H9 (cell line): ENCODE measurements at regions not wholly inside any gene's neighbourhood (a gene's known extent, or its start where the extent isn't known, plus 50 kb on each side); places are given as distances from the start of the nearest gene placed in this dataset.

Source experiments
- DNase-seq: peaks from one replicate; pipeline ENCODE4 v3.0.0-alpha.2; 2017
- H2AFZ ChIP-seq: one replicate; pipeline ENCODE4 v1.6.1; 2013; ENCODE audit warnings: mild to moderate bottlenecking, low read length, control low read depth, moderate library complexity
- H2AK5ac ChIP-seq: 2 replicates; pipeline ENCODE4 v1.6.1; 2013; ENCODE audit warnings: low read length, control low read depth, mixed read lengths; ENCODE audit not compliant: insufficient read length
- H2BK120ac ChIP-seq: one replicate; pipeline ENCODE4 v1.6.1; 2013; ENCODE audit warnings: low read depth, mild to moderate bottlenecking, low read length, control low read depth, inconsistent platforms; ENCODE audit not compliant: poor library complexity, severe bottlenecking
- H2BK12ac ChIP-seq: 2 replicates; pipeline ENCODE4 v1.6.1; 2013; ENCODE audit warnings: low read length, control low read depth, mixed read lengths, low read depth; ENCODE audit not compliant: insufficient read length
- H2BK15ac ChIP-seq: 2 replicates; pipeline ENCODE4 v1.6.1; 2013; ENCODE audit warnings: low read depth, low read length, control low read depth
- H2BK20ac ChIP-seq: one replicate; pipeline ENCODE4 v1.6.1; 2013; ENCODE audit warnings: low read depth, mild to moderate bottlenecking, low read length, control low read depth, inconsistent platforms; ENCODE audit not compliant: poor library complexity, severe bottlenecking
- H2BK5ac ChIP-seq: 2 replicates; pipeline ENCODE4 v1.6.1; 2013; ENCODE audit warnings: low read length, control low read depth, mixed read lengths; ENCODE audit not compliant: insufficient read length
- H3K14ac ChIP-seq: 2 replicates; pipeline ENCODE4 v1.6.1; 2013; ENCODE audit warnings: low read length, control low read depth; ENCODE audit not compliant: insufficient read depth
- H3K18ac ChIP-seq: 2 replicates; pipeline ENCODE4 v1.6.1; 2013; ENCODE audit warnings: low read depth, mild to moderate bottlenecking, mixed read lengths, low read length, control low read depth; ENCODE audit not compliant: insufficient read length
- H3K23ac ChIP-seq: 2 replicates; pipeline ENCODE4 v1.6.1; 2013; ENCODE audit warnings: low read length, control low read depth, mixed read lengths, low read depth; ENCODE audit not compliant: insufficient read length
- H3K23me2 ChIP-seq: 2 replicates; pipeline ENCODE4 v1.6.1; 2013; ENCODE audit warnings: low read depth, mild to moderate bottlenecking, mixed read lengths, low read length, control low read depth; ENCODE audit not compliant: insufficient read length, poor library complexity, severe bottlenecking
- H3K27ac ChIP-seq: 2 replicates; pipeline ENCODE4 v1.5.1; 2013; ENCODE audit warnings: low read length, control low read depth, mixed read lengths, low read depth; ENCODE audit not compliant: insufficient read length
- H3K27me3 ChIP-seq: 2 replicates; pipeline ENCODE4 v1.6.1; 2013; ENCODE audit warnings: low read length, control low read depth, inconsistent platforms; ENCODE audit not compliant: insufficient read depth
- H3K4ac ChIP-seq: 2 replicates; pipeline ENCODE4 v1.6.1; 2013; ENCODE audit warnings: low read depth, mild to moderate bottlenecking, control low read depth, inconsistent platforms, low read length, moderate library complexity
- H3K4me1 ChIP-seq: 2 replicates; pipeline ENCODE4 v1.6.1; 2013; ENCODE audit warnings: low read length, control low read depth, inconsistent platforms; ENCODE audit not compliant: insufficient read depth
- H3K4me2 ChIP-seq: 2 replicates; pipeline ENCODE4 v1.6.1; 2013; ENCODE audit warnings: low read length, control low read depth, mixed read lengths; ENCODE audit not compliant: insufficient read length, insufficient read depth
- H3K56ac ChIP-seq: 2 replicates; pipeline ENCODE4 v1.6.1; 2013; ENCODE audit warnings: low read depth, mild to moderate bottlenecking, mixed read lengths, low read length, control low read depth; ENCODE audit not compliant: insufficient read length
- H3K79me1 ChIP-seq: 2 replicates; pipeline ENCODE4 v1.6.1; 2013; ENCODE audit warnings: low read depth, mild to moderate bottlenecking, moderate library complexity, low read length, control low read depth, inconsistent platforms; ENCODE audit not compliant: insufficient read depth, poor library complexity, severe bottlenecking
- H3K79me2 ChIP-seq: 2 replicates; pipeline ENCODE4 v1.6.1; 2013; ENCODE audit warnings: low read length, control low read depth, inconsistent platforms; ENCODE audit not compliant: insufficient read depth
- H3K9ac ChIP-seq: 2 replicates; pipeline ENCODE4 v1.6.1; 2013; ENCODE audit warnings: low read length, control low read depth, mixed read lengths; ENCODE audit not compliant: insufficient read length; ENCODE audit errors: extremely low read depth
- H3K9me3 ChIP-seq: one replicate; pipeline ENCODE4 v1.6.1; 2013; ENCODE audit warnings: low read depth, low read length, inconsistent platforms; ENCODE audit not compliant: control insufficient read depth
- H3T11ph ChIP-seq: one replicate; pipeline ENCODE4 v1.6.1; 2013; ENCODE audit warnings: mild to moderate bottlenecking, low read length, control low read depth, inconsistent platforms
- H4K20me1 ChIP-seq: one replicate; pipeline ENCODE4 v1.6.1; 2013; ENCODE audit not compliant: control insufficient read depth, insufficient read length, insufficient read depth
- H4K5ac ChIP-seq: 2 replicates; pipeline ENCODE4 v1.6.1; 2013; ENCODE audit warnings: low read depth, mild to moderate bottlenecking, mixed read lengths, low read length, control low read depth; ENCODE audit not compliant: insufficient read length
- H4K8ac ChIP-seq: replicated peaks from 2 replicates; pipeline ENCODE4 v1.6.1; 2013; ENCODE audit warnings: low read length, control low read depth, mixed read lengths, low read depth; ENCODE audit not compliant: insufficient read length
- H4K91ac ChIP-seq: 2 replicates; pipeline ENCODE4 v1.6.1; 2013; ENCODE audit warnings: low read depth, mild to moderate bottlenecking, moderate library complexity, mixed read lengths, low read length, control low read depth; ENCODE audit not compliant: insufficient read length
- H3K27ac Mint-ChIP-seq, 3 experiments: 2 replicates in 2 of 3; 3 replicates in 1 of 3; pipeline ENCODE4 v1.8.0; 2020 to 2021; ENCODE audit warnings: mixed read lengths in 3 of 3, mild to moderate bottlenecking in 1 of 3, moderate library complexity in 1 of 3
- H3K27me3 Mint-ChIP-seq: 2 replicates; pipeline ENCODE4 v1.8.0; 2021; ENCODE audit warnings: low read depth, mild to moderate bottlenecking, moderate library complexity, mixed read lengths
- H3K36me3 Mint-ChIP-seq, 3 experiments: 2 replicates in 2 of 3; 3 replicates in 1 of 3; pipeline ENCODE4 v1.8.0; 2020 to 2021; ENCODE audit warnings: low read depth in 3 of 3, mixed read lengths in 3 of 3; ENCODE audit not compliant: insufficient read depth in 1 of 3
- H3K4me1 Mint-ChIP-seq, 2 experiments: 2 replicates each; pipeline ENCODE4 v1.8.0; 2020; ENCODE audit warnings: mixed read lengths in 2 of 2
- H3K4me3 Mint-ChIP-seq, 2 experiments: 2 replicates in 1 of 2; 3 replicates in 1 of 2; pipeline ENCODE4 v1.8.0; 2020 to 2021; ENCODE audit warnings: mild to moderate bottlenecking in 2 of 2, mixed read lengths in 2 of 2, moderate library complexity in 1 of 2
- H3K9me3 Mint-ChIP-seq, 2 experiments: 2 replicates in 1 of 2; 3 replicates in 1 of 2; pipeline ENCODE4 v1.8.0; 2020; ENCODE audit warnings: mild to moderate bottlenecking in 2 of 2, mixed read lengths in 2 of 2, moderate library complexity in 1 of 2
- WGBS: extraction: QIAGEN DNeasy Blood & Tissue Kit; methylation state at CpG from one replicate; pipeline ENCODE4 v1.1.7; 2013; ENCODE audit warnings: missing lambda C conversion rate, low lambda C conversion rate, mixed read lengths; ENCODE audit not compliant: insufficient read length; ENCODE audit errors: extremely low coverage; 5-methylcytosine and 5-hydroxymethylcytosine counted together
- TF ChIP-seq, protein P1 (sequence below): fragments of 200-600 bp; sonication (generic); conservative IDR thresholded peaks from 3 replicates; pipeline ENCODE4 v1.8.0; 2021; ENCODE audit warnings: antibody characterized with exemption, mild to moderate bottlenecking

DNA sequence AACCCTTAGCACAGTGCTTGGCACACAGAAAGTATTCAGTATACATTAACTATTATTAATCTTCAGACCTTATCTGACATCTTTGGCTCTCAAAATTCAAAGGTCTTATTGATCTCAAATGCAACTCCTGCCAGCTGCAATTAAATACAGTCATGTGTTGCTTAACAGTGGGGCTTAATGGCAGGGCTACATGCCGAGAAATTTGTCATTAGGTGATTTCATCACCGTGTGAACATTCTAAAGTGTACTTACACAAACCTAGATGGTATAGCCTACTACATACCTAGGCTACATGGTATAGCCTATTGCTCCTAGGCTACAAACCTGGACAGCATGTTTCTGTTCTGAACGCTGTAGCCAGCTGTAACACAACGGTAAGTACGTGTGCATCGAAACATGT is 156.3 kb upstream of the TMCC3 start:
- H2BK5ac ChIP-seq = no peak overlapping the region
- Mint-ChIP-seq H3K36me3 (peaks cover 0 to 3% (median 3%) of the 10 kb centered on the region in 3 experiments; a peak in 2 of 7 replicates), H3K4me1 (no peaks in the 10 kb centered on the region), H3K4me3 (no peak overlapping the region), H3K27ac (no peak overlapping the region), H3K27me3 (peaks cover 5% of the 10 kb centered on the region), H3K9me3 (peaks cover 7 to 8% of the 10 kb centered on the region in 2 experiments; a peak in 4 of 5 replicates)
- no peak overlapping the region for H4K5ac ChIP-seq
- no peak for DNase-seq
- no peak overlapping the region for H2AFZ ChIP-seq
- no CpG with 5 or more reads among the region's 6 CpGs for WGBS
- H3K23me2 ChIP-seq = no peaks in the 10 kb centered on the region
- H2BK15ac ChIP-seq = no peak overlapping the region
- H3K4me1 ChIP-seq = no peaks in the 10 kb centered on the region
- no peak overlapping the region for H2BK12ac ChIP-seq
- H2BK20ac ChIP-seq = no peak overlapping the region
- H3K9me3 ChIP-seq = no peaks in the 10 kb centered on the region
- no peak overlapping the region for H4K8ac ChIP-seq
- no peak overlapping the region for H3K23ac ChIP-seq
- H3K4ac ChIP-seq = no peak overlapping the region
- H3K9ac ChIP-seq = no peak overlapping the region
- no peak overlapping the region for H3T11ph ChIP-seq
- no peaks in the 10 kb centered on the region for H3K79me2 ChIP-seq
- no peak overlapping the region for H3K4me2 ChIP-seq
- H3K27ac ChIP-seq = no peak overlapping the region
- H4K20me1 ChIP-seq = no peaks in the 10 kb centered on the region
- H2AK5ac ChIP-seq = no peak overlapping the region
- no peak overlapping the region for H3K14ac ChIP-seq
- no peak overlapping the region for H3K18ac ChIP-seq
- H3K56ac ChIP-seq = no peak overlapping the region
- no peak overlapping the region for H2BK120ac ChIP-seq
- TF ChIP-seq, protein P1, sequence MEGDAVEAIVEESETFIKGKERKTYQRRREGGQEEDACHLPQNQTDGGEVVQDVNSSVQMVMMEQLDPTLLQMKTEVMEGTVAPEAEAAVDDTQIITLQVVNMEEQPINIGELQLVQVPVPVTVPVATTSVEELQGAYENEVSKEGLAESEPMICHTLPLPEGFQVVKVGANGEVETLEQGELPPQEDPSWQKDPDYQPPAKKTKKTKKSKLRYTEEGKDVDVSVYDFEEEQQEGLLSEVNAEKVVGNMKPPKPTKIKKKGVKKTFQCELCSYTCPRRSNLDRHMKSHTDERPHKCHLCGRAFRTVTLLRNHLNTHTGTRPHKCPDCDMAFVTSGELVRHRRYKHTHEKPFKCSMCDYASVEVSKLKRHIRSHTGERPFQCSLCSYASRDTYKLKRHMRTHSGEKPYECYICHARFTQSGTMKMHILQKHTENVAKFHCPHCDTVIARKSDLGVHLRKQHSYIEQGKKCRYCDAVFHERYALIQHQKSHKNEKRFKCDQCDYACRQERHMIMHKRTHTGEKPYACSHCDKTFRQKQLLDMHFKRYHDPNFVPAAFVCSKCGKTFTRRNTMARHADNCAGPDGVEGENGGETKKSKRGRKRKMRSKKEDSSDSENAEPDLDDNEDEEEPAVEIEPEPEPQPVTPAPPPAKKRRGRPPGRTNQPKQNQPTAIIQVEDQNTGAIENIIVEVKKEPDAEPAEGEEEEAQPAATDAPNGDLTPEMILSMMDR = no peak
- no peaks in the 10 kb centered on the region for H3K27me3 ChIP-seq
- H3K79me1 ChIP-seq = no peaks in the 10 kb centered on the region
- H4K91ac ChIP-seq = no peak overlapping the region
